GM18499 (cell line): ENCODE measurements at regions not wholly inside any gene's neighbourhood (a gene's known extent, or its start where the extent isn't known, plus 50 kb on each side); places are given as distances from the start of the nearest gene placed in this dataset.
"Not testable (repeated sequence)": the region's sequence is repeated elsewhere in the genome, so short reads cannot be mapped to it uniquely, and the experiment has no call there.

Experiments
- ATAC-seq: cut with Tn5 transposase; IDR thresholded peaks from one replicate; pipeline ENCODE4 v1.9.1; 2021; ENCODE audit warnings: moderate number of reproducible peaks; ENCODE audit not compliant: insufficient read depth, unreplicated experiment

DNA sequence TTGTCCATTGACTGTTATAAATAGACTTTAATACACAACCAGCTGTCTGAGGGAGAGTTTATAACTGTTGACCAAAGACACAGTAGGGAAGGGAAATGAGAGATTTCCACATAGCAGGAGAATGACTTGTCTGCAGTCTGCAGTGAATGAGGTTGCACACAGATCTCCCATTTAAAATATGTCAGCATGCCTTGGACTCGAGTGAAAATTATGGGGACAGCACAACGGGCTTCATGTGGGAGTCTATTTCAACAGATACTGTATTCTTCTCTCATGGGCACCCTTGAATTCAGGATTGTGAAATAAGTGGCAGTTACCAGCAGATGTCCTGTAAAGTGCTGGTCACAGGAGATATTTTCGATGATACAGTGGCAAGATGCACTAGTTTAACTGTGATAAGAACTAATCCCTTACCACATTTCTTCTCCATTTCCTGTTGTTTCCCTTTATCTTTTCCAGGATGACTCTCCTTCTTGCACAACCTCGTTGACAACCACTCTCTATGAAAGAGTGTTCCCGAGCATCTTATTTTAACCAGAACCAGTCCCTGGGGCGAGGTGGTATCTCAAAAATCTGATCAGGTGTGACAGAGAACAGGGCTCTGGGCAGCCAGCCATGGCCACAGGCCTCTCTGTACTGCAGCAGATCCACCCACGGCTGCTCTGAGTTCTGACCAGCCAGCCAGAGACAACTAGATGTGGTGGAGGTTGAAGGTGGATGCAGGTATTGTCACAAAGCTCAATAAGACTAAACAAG, 51.5 kb upstream of the MAP3K1 start:
- ATAC-seq: no peak

DNA sequence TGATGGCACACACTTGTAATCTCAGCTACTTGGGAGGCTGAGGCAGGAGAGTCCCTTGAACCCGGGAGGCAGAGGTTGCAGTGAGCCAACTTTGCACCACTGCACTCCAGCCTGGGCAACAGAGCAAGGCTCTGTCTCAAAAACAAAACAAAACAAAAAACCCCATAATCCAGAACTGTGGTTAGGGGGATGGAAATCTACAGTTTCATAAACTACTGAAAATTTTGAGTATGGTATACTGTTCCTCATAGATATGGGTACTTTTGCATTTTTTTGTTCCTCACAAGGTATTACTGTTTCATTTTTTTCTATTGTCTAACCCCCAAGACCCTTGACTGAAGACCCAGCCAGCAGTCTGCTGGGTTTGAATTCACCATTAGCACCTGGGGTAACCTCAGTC, 52.2 kb upstream of the MAP3K1 start:
- no peak for ATAC-seq

DNA sequence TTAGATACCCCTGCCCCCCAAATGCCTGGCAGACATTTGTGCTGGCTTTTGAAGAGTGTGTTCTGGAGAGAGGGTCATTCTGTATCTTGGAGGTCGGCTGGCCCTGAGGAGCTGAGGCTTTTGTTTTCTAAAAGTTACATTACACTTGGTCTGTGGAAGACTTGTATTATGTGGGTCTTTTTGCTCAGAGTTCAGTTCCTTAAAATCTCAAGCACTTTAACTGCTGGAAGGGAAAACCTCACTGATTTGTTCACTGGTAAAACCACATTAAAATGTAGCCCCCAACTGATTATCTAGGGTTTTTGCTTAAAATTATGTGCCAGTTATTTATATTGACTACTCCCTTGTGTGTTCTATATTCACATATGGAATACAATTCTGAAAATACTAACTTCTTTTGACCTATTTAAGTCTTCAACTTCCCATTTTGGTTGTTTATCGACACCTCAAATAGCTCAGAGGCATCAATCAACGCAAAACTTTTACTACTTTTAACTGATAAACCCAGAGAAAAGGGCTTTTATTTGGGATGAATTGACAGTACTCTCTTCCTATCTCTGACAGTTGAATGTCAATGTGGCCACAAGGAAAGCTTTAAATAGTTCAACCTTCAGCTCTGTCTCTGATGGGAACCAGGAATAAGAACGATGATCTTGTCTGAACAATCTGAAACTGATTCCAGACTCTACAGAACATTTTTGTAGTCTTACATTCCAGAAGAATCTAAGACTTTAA, 54.0 kb upstream of the MAP3K1 start:
- ATAC-seq: no peak

DNA sequence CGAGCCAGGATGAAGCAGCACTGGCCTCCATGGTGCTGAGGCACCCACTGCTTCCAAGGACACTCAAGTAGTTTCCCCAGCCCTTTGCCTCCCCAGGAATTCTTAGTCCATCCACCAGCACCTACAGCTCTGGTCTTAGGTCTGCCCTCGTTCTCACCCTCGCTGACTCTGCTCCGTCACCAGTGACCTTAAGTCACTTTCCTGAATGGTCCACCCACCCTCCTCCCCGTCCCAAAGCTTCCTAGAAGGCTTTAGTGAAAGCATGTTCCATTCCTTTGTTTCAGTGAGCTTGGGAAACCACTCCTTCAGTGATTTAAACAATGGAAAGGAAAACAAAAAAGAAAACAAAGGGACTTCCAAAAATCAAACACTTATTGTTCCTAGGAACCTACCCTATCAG, 54.6 kb upstream of the MAP3K1 start:
- no peak for ATAC-seq

DNA sequence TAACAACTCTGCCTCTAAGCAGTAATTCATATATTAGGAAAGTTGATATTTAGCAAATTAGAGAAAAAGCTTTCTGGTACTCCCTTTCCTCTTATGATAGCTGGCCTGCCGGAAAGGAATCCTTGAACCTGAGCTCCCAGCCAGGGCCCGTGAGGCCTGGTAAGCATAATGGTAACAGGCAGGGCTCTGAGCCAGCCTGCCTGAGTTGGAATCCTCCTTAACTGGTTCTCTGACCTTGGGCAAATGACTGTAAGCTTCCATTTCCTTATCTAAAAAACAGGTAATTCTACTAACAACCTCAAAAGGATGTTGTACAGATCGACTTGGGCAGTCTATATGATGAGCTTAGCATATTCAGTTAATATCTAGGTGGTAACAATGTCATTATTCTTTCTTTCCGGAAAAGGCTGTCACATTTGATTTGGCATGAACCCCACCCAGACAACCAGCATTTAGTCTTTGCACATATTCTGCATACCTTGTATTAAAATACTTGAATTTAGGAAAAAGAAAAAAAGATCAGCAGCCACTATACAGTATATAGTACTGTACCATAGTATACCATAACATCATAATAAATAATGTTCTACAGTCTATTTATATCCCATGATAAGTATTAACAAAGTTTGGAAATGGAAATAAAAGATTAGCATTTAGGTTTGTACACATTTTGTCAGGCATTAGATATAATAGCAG, 55.7 kb upstream of the MAP3K1 start:
- no peak for ATAC-seq

DNA sequence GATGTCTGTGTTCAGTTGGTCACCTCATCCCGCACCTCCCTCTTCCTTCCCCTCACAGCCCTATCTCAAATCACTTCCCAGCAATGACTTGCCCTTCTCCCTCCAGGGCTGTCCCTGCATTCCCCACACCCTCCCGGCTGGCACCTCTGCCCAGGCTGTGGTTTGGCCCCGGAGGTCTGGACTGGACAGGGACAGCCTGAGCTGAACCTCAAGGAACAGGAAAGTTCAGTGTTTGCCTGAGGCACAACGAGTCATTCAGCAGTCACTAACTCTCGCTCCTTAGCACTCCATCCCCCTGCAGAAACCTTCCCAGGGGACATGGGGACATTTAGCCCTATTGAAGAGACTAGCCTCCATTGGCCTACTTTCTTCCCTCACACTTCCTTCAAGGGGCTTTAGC, 58.3 kb upstream of the MAP3K1 start:
- no peak for ATAC-seq

DNA sequence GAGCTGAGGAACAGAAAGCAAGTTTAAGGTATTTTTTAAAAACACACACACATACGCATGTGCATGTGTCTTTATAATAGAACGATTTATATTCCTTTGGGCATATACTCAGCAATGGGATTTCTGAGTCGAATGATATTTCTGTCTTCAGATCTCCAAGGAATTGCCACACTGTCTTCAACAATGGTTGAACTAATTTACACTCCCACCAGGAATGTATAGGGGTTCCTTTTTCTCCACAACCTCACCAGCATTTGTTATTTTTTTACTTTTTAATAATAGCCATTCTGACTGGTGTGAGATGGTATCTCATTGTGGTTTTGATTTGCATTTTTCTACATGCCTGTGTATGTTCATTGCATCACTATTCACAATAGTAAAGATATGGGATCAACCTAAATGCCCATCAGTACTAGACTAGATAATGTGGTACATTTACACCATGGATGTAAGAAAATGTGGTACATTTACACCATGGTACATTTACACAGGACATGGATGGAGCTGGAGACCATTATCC, 60.3 kb upstream of the MAP3K1 start:
- ATAC-seq: no peak

DNA sequence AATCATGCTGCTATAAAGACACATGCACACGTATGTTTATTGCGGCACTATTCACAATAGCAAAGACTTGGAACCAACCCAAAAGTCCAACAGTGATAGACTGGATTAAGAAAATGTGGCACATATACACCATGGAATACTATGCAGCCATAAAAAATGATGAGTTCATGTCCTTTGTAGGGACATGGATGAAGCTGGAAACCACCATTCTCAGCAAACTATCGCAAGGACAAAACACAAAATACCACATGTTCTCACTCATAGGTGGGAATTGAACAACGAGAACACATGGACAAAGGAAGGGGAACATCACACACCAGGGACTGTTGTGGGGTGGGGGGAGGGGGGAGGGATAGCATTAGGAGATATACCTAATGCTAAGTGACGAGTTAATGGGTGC, 61.8 kb upstream of the MAP3K1 start:
- not testable (repeated sequence) for ATAC-seq

DNA sequence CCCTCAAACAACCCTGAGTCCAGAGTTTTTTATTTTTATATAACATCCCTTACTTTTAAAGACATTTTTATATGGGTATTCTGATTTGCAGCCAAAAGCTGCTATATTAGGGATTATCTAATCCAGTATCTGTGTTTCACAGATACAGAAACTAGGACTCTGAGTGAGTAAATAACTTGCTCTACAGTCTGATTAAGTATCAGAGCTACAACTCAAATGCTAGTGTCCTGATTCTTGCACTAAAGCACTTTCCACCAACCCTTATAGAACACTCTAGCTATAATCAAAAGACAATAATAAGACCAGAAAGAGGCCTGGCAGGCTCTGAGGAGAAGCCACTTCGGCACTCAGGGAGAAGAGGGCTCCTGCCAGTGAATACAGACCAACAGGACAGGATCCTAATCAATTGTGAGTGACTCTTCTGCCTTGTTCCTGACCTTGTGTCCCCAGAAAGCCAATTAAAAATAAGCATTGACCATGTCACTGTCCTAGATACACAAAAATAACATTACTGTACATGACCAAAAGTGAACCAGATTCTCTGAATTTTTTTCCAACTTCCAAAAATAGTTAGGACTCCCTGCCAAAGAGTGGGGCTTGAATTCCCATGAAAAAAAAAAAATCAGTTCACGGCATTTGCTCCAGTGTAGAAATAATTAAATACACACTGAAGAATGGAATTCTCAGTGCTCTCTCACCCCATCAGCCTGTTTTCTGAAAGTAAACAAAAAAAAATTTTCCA, 63.6 kb upstream of the MAP3K1 start:
- ATAC-seq: no peak

DNA sequence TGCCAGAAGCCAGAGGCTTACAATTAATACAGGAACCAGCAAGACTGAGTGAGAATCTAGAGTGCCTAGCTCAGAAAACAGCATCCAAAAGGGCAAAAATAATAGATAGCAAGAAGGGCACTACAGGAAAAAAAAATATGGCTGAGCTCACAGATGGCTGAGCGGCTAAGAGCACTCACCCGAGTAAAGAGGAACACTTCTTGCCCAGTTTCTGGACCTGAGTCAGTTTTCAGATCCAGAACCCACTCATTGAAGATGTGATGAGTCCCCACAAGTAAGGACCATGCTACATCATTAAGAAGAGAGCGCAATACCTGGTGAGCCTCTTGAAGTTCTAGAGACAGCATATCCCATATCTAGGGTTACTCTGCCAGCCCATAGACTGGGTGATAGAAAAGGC, 65.5 kb upstream of the MAP3K1 start:
- no peak for ATAC-seq

DNA sequence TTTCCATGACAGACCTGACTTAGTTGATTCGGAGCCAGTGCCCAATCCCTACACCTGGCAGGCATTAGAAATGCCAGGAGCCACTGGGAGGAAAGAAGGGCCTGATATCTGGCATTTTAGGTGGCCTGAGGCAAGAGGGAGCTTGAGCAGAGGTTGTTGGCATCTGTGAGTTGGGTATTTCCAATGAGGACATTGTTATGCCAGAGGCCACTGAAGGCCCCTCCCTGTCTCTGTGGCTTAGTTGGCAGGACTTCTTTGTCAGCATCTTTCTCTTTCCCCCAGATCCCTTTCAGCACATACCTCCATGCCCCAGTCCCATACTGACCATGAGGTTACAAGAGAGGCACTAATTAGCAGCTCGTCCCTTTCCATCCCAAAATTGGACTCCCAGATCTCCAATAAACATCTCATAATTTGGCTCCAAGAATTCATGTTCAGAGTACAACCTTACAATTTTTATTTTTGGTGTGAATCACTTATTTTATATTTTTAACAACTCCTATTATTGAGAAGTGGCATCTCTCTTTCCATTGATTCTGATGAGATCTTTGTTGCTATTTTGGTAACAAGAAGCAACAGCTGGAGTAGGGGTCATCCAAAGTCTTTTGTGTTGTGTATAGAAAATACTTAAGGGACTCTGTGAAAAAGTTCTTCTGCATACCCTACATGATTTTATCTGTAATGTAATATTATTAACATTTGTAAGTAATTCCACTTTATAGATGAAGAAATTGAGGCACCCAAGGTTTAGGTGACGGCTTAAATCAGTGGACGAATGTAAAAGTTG, 68.6 kb upstream of the MAP3K1 start:
- ATAC-seq: no peak

DNA sequence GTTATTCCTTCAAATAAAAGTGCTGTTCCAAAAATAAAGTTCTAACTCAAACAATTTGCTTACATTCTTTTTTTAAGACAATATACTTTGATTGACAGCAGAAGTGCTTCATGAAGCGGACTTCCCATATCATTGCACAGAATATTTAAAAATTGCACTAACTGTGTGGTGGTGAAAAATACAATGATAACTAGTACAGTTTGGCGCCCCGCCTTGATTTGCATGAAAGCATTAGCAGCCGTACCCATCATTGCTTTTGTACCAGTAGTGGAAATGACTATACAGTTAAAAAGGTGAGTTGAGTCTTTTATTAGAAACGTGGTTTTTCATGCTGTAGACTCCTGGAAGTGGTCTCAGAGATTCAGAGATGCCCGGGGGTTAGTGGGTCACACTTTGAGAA, 69.5 kb upstream of the MAP3K1 start:
- ATAC-seq: no peak

DNA sequence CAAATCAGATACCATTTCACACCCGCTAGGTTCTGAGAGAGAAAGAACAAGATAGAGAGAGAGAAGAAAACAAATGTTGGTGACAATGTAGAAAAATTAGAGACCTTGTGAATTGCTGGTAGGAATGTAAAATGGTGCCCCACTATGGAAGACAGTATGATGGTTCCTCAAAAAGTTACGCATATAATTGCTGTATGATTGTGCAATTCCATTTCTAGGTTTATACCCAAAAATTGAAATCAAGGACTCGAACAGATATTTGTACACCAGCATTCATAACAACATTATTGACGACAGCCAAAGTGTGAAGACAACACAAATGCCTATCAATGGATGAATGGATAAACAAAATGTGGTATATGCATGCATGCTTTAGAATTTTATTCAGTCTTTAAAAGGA, 74.5 kb upstream of the MAP3K1 start:
- ATAC-seq: no peak

DNA sequence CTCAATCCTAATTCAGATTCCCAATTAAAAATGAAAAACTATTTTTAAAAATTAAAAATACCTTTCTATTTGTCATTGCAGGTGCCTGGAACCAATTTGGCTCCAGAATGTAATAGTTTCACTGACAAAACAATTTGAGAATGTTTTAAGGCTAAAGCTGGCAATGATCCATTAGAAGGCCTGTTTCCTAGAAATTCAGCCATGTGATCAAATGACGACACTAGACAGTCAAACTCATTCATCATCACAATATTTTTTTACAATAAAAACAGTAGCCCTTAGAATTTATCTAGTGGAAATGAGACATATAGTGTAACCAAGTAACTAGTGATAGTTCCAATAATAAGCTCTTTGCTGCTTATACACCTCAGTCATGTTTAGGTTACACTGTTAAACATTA, 75.4 kb upstream of the MAP3K1 start:
- ATAC-seq: no peak

DNA sequence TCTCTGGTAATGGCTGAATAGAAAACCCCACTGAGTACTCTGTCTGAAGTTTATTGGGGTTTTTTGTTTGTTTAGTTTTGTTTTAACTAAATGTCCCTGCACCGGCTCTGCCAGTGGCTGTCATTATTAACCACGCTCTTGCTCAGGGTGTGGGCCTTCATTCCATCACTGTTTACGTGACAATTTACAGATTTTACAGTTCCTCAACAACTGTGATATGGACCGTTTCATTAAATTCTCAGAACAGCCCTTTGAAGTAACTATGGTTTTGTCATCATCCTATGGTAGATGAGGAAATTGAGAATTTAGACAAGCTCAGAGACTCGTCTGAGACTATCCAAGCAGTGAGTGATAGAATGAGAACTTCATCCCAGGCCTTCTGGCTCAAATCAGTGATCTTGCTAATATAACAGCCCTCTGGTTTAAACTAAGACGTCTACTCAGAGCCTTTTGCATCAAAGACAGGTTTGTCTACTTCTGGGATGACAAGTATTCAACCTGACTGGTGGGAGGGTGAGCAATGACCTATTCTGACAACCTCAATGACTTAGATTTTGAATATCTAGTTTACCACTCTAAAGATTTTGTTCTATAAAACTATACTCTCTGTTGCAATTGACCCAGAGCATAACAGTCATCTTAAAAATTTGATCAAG, 77.3 kb upstream of the MAP3K1 start:
- ATAC-seq: no peak

DNA sequence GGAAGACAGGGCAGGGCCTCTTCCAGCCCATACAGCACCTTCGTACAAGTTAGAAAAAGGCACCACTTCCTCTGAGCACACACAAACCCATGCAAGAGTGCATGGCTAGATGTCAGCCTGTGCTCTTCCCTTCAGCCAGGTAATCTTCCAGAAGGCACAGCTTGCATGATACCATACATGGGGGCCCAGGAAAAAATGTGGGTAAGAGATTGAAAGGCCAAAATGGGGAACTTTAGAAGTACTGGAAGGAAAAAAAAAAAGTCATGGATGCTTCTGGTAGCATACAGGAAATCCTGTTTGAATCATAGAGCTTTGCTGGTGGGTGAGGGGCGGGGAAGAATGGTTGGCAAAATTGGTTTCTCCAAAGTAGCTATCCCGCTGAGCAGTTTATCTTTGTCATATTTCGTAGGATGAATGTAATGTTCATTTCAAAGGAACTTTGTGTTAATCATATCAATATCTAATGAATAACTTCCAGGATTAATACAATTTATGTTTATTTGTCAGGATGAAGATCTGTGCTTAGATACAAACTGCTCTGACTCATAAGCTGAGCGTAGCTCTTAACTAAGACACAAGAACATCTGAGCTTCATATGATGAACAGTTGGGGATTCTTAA, 78.2 kb upstream of the MAP3K1 start:
- ATAC-seq: no peak

DNA sequence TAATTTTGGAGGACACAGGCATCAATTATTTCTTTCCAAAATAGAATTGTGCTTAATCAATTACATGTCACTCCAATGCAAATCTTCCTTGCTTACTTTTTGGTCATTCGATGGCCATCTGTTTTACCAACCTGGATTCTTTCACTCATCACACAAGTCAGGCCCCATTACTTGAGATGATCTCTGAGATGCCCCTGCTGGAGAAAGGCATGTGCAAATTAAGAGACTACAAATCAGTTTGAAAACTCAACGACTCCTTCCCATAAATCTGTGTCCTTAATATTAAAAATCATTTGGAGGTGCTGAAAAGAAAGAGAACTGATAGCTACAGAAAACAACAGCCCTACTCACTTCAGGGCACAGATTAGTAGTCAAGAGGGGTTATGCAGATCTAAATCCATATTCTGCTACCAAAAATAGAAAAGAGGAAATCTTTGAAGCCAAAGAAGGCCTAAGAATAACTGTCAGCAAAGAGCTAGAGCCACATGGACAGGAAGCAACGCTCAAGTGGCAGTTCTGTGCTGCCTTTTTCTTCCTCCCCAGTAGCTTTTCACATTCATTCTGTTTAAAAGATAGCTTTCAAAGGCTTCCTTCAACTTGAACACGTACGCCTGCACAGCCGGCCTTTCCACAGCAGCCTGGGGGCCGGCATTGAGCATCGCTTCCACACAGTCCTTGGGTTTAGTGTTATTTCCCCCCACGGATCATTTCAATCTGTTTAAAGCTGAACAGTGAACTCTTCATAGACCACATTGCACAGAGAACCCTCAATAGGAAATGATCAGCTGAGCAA, 79.3 kb upstream of the MAP3K1 start:
- no peak for ATAC-seq

DNA sequence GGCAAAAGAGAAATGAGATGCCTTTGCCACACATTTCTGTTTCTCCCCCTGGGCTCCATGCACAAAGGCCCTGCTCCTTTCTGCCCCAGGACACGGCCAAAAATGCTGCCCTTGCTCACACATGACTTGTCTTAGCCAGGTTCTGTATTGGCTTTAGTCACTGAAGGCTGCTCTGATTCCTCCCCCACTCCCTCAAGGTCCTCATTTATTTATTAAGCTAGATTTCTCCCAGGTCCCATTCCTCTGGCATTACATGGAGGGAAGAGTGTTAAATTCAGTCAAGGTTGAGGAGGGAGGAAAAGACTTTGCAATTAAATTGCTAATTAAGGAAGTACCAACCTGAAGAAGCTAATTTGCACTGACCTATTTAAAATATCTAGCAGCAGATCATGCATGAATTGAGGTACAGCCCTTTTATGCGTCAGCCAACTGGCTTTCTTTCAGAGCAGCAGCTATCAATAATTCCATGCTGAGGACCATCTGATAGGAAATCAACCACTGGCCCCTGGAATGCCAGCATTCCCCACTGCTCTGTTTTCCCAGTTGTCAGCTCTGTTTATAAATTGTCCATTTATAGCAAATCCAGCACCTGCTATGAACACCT, 81.2 kb upstream of the MAP3K1 start:
- ATAC-seq: no peak
